GM12875 (cell line): ENCODE measurements at regions not wholly inside any gene's neighbourhood (a gene's known extent, or its start where the extent isn't known, plus 50 kb on each side); places are given as distances from the start of the nearest gene placed in this dataset.

Experiments used
- H3K4me3 ChIP-seq: one replicate; pipeline ENCODE4 v1.5.1; 2011; ENCODE audit warnings: low read depth, low read length, control low read depth
- TF ChIP-seq, protein P1 (sequence below): IDR thresholded peaks from 2 replicates; pipeline ENCODE4 v1.5.1; 2011; ENCODE audit warnings: low read depth, mild to moderate bottlenecking, control low read depth, inconsistent platforms, low read length, moderate library complexity, borderline replicate concordance; ENCODE audit not compliant: insufficient read depth

GRCh38 chr1:60898413-60898812 lies 183.9 kb upstream of the NFIA start:
- TF ChIP-seq, protein P1, sequence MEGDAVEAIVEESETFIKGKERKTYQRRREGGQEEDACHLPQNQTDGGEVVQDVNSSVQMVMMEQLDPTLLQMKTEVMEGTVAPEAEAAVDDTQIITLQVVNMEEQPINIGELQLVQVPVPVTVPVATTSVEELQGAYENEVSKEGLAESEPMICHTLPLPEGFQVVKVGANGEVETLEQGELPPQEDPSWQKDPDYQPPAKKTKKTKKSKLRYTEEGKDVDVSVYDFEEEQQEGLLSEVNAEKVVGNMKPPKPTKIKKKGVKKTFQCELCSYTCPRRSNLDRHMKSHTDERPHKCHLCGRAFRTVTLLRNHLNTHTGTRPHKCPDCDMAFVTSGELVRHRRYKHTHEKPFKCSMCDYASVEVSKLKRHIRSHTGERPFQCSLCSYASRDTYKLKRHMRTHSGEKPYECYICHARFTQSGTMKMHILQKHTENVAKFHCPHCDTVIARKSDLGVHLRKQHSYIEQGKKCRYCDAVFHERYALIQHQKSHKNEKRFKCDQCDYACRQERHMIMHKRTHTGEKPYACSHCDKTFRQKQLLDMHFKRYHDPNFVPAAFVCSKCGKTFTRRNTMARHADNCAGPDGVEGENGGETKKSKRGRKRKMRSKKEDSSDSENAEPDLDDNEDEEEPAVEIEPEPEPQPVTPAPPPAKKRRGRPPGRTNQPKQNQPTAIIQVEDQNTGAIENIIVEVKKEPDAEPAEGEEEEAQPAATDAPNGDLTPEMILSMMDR: no peak

GRCh38 chr1:60896701-60897363 lies 185.5 kb upstream of the NFIA start:
- no peak overlapping the region for H3K4me3 ChIP-seq
- TF ChIP-seq, protein P1: no peak

More at GRCh38 chr1:60898413-60898812, 183.9 kb upstream of the NFIA start:
- H3K4me3 ChIP-seq: no peak overlapping the region

DNA sequence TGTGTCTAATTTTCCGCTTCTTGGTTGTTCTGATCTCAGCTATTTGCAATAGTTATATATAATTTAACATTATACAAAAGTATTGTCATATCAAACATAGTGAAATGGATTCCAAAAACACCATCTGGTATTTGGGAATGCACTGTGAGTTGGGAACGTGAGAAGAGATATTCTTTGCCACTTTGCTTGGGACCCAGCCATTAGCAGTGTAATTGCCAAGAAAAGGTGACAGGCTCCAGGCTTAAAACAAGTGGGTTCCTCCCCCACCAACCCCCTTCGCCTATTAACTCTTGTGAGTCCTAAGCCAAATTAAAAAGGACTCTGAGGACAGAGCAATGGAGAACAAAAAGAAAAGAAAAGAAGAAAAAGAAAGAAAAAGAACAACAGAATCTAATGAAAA lies 186.7 kb upstream of the NFIA start:
- H3K4me3 ChIP-seq: no peak overlapping the region
- TF ChIP-seq, protein P1: no peak

- TF ChIP-seq, protein P1: no peak
- no peak overlapping the region for H3K4me3 ChIP-seq
Observed at GRCh38 chr1:60895252-60895651, 187.1 kb upstream of the NFIA start.

GRCh38 chr1:60894741-60895140 lies 187.6 kb upstream of the NFIA start:
- TF ChIP-seq, protein P1: no peak
- H3K4me3 ChIP-seq: no peak overlapping the region

DNA sequence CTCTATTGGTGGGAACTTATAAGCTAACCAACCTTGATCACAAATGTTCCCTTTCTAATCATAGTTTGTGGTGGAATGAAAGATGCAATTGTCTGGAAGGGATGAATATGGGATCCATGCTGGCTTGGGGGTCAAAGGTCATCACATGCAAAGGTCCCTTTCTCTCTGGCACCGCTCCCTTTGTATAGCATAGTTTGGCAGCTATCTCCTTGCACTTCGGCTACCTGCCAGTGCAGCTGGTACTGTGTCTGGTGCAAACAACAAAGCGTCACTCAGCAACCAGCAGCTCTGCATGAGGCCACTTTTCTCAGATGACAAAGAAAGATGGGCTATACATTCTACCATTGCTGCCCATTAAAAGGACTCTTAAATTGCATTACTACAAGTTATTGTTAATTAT lies 188.2 kb upstream of the NFIA start:
- H3K4me3 ChIP-seq: no peak overlapping the region
- TF ChIP-seq, protein P1: no peak

DNA sequence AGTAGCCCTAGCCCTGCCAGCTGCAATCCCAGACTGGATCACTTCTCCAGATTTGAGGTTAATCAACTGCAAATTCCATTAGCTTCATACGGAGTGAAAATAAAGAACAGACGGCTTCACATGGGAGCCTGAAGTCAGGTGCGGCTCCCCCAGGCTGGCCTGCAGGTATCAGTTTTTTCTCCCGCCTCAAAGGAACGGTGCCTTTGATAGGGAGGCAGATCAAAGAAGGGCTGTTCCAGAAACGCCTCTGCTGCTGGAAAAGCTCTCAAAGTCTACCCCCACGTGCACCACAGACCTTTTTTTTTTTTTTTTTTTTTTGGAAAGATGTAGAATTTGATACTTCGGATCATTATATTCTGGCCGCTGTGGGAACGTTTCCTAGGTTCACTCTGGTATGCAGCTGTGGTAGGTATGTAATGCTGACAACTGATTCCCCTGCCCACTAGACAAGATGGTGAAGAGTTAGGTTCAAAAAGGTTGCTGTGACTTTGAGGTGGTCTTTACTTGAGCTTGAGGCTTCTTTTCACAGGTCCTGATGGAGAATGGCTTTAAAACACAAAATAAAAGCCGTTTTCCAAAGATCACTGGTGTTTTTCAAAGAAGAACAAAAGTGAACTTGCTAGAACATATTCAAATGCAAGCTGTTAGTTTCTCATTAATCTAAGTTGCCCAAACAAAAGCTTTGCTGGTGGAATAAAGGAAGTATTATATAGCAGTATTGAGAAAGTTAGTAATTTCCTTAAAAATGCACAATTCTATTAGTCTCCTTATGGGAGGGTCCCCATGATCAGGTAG lies 189.0 kb upstream of the NFIA start:
- no peak overlapping the region for H3K4me3 ChIP-seq
- TF ChIP-seq, protein P1: no peak
